GM10266 (cell line): ENCODE measurements at regions not wholly inside any gene's neighbourhood (a gene's known extent, or its start where the extent isn't known, plus 50 kb on each side); places are given as distances from the start of the nearest gene placed in this dataset.

Experiments used
- DNase-seq: peaks from one replicate; pipeline ENCODE4 v3.0.0; 2012; ENCODE audit errors: extremely low spot score
- TF ChIP-seq, protein P1 (sequence below): IDR thresholded peaks from 2 replicates; pipeline ENCODE4 v1.5.1; 2012; ENCODE audit warnings: mild to moderate bottlenecking, low read depth; ENCODE audit not compliant: control insufficient read depth, insufficient read depth; ENCODE audit errors: missing control alignments

DNA sequence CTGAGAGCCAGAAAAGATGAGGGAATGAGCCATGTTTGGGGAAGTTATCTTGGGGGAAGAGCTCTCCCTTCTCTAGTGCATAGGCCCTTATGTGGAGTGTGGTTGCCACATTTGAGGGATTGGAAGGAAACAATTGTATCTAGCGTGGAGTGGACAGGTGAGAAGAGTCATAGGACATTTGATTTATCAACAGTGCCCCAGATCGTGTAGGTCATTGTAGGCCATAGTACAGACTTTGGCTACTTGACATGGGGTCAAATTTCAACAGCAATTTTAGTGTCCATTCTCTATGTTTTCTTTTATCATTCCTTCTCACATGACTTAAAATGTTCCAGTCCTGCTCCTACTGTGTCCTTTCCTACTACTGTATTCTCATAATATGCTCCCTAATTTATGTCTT lies 1182.8 kb downstream of the SORCS1 start:
- no peak for DNase-seq
- TF ChIP-seq, protein P1, sequence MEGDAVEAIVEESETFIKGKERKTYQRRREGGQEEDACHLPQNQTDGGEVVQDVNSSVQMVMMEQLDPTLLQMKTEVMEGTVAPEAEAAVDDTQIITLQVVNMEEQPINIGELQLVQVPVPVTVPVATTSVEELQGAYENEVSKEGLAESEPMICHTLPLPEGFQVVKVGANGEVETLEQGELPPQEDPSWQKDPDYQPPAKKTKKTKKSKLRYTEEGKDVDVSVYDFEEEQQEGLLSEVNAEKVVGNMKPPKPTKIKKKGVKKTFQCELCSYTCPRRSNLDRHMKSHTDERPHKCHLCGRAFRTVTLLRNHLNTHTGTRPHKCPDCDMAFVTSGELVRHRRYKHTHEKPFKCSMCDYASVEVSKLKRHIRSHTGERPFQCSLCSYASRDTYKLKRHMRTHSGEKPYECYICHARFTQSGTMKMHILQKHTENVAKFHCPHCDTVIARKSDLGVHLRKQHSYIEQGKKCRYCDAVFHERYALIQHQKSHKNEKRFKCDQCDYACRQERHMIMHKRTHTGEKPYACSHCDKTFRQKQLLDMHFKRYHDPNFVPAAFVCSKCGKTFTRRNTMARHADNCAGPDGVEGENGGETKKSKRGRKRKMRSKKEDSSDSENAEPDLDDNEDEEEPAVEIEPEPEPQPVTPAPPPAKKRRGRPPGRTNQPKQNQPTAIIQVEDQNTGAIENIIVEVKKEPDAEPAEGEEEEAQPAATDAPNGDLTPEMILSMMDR = no peak

DNA sequence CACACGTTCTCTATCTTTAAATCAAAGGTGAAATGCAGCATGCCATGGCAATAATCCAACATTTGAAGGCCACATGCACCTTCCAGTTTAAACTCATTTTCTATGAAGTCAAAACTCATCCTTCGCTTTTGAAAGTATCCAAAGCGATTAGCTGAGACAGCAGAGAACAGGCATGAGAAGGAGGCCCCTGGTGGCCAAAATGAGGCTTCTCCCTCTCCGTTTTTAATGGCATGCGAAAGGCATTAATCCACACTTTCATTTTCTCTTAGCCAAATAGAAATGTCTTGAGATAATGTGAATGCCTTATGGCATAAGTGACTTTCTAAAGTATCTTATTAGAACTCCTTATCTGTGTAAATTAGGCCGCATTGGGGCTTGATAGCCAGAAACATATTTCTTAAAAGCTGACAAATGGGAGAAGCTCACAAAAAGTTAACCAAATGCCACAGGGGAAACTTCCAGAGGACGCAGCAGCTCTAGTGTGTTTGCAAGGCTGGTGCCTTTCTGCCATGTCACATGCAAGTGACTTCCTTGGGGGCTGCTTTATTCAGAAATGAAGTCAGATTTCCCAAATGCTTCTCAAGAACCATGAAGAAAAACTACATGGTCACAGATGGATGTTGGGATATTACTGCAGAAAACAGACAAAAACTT lies 1189.6 kb downstream of the SORCS1 start:
- TF ChIP-seq, protein P1 = no peak
- DNase-seq = no peak

DNA sequence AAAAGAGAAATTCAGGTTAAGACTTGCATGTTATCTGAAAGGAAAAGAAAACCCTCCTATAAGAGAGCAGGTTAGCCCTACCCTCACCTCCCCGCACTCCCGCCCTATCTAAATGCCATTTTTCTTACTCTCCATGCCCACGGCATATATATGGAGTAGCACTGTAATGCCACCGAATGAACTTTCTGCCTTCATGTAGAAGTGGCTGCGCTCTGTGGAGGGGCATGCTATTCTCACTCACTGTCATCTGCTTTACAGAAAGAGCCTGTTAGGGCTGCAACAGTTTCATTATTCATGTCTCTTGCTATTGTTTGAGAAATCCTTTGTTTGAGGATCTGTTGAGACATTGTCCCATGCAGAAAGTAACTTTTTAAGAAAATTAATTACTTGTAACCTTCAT lies 1190.6 kb downstream of the SORCS1 start:
- DNase-seq = no peak
- TF ChIP-seq, protein P1 = no peak

DNA sequence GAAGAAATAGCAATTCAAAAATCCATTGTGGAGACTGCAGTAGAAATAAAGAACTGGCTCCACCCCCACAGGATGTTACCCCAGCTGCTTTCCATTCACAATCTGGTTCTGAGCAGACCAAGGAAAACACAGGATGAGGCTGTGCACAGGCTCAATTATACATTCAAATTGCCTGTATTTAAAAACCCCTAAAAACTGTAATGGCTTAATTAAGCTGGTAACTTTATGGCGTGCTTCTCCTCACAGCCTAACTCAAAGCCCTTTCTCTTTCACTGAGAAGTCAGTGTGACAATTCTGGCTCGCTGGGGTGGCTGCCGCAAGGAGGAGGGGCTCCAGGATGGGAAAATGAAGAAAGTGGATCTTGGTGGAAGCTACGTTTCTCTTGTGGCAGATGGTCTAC lies 1191.1 kb downstream of the SORCS1 start:
- no peak for DNase-seq
- TF ChIP-seq, protein P1 = no peak

DNA sequence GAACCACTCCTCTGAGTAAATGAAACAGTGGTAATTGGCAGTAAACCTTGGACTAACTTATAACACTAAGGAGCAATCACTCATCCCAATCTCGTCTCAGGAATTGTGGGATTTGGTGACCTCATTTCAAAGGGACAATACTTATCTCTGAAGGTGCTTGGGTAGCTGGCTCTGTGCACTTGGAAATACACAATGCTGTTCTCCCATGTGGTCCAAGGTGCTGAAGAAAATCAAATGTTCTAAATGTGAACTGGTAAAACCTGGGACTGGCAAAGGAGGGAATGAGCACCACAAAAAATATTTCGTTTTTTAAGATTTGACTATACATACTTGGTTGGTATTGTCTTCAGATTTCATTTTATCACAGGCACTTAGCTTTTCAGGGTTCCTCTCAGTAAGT lies 1193.0 kb downstream of the SORCS1 start:
- TF ChIP-seq, protein P1 = no peak
- no peak for DNase-seq

DNA sequence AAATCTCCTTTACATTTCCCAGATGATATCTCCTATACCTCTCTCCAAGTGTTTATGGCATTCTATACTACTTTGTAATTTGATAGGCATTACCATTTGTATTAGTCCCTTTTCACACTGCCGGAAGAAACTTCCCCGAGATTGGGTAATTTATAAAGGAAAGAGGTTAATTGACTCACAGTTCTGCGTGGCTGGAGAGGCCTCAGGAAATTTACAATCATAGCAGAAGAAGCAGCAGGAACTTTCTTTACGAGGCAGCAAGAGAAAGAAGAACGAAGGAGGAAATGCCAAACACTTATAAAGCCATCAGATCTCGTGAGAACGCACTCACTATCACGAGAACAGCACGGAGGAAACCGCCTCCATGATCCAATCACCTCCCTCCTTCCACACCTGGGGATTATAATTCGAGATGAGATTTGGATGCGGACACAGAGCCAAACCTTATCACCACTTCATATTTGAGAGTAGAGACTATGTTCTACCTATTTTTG lies 1194.6 kb downstream of the SORCS1 start:
- DNase-seq = no peak
- TF ChIP-seq, protein P1 = no peak

DNA sequence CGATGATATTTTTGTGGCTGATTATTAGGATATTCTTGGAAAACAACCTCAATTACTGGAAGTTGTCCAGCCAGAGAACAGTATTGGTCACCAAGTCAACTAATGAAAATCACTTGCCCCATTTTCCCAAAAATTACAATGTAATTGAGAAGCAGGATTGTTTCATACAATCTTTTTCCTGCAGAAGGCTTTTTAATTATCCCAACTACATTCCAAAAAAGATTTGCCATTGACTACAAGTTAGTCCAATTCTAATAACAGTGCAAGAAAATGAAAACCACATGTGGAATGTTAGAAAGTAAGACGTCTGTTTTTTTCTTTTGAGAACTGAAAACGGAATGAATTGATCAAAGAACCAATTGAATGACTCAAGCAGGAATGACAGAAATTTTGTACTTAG lies 1195.8 kb downstream of the SORCS1 start:
- DNase-seq = no peak
- TF ChIP-seq, protein P1 = no peak
